ENCODE measurements at regions not wholly inside any gene's neighbourhood (a gene's known extent, or its start where the extent isn't known, plus 50 kb on each side); places are given as distances from the start of the nearest gene placed in this dataset.

- CTCF ChIA-PET: no interaction called here
- WGBS (ENCODE audit: insufficient coverage): 88% methylated on average over 2 of the region's 3 CpGs
- H3K27me3 ChIP-seq (replicated peaks in 2 of 5; ENCODE audit: control insufficient read depth in 4 of 5, insufficient read depth in 5 of 5, low read length in 4 of 5): no peaks in the 10 kb centered on the region
Measured at GRCh38 chr13:90551253-90551652, 796.2 kb upstream of the MIR17HG start.

DNA sequence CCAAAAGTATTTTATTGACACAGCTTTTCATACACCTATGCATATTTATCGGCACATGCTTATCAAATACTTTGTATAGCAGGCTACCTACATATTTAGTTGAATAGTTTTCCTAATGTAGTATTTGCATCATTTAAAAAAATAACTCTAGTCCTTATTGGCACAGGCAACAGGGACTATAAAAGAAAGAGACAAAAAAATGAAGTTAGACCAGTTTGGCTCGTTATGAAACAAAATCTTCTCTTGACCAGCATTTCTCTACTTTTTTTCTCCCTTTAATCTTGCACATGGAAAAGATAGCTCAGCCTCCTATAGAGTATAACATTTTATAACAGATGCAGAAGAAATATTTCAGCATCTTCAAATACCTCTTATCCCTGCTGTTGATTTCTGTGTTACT, 794.8 kb upstream of the MIR17HG start:
- whole genome bisulfite sequencing (ENCODE audit: insufficient coverage): 100% methylated on average over 1 of the region's 2 CpGs
- H3K4me1 ChIP-seq (ENCODE audit: control extremely low read depth in 1 of 4, control insufficient read depth in 4 of 4, insufficient read depth in 4 of 4, low read length in 3 of 4): no peaks in the 10 kb centered on the region
- H3K27me3 ChIP-seq (replicated peaks in 2 of 5; ENCODE audit: control insufficient read depth in 4 of 5, insufficient read depth in 5 of 5, low read length in 4 of 5): no peaks in the 10 kb centered on the region

More at GRCh38 chr13:90551253-90551652, 796.2 kb upstream of the MIR17HG start:
- POLR2A ChIA-PET: no interaction called here
- H3K4me1 ChIP-seq (ENCODE audit: control extremely low read depth in 1 of 4, control insufficient read depth in 4 of 4, insufficient read depth in 4 of 4, low read length in 3 of 4): no peaks in the 10 kb centered on the region
- DNase-seq: no peak
- H3K27ac ChIP-seq (ENCODE audit: insufficient read depth in 1 of 2, low read depth in 1 of 2, low read length in 2 of 2, poor library complexity in 1 of 2, severe bottlenecking in 2 of 2): no peak overlapping the region
- H3K36me3 ChIP-seq (ENCODE audit: control insufficient read depth in 4 of 4, insufficient read depth in 4 of 4, low read length in 3 of 4): no peaks in the 10 kb centered on the region
- H3K9me3 ChIP-seq (ENCODE audit: control extremely low read depth in 1 of 5, control insufficient read depth in 4 of 5, insufficient read depth in 2 of 5, low read depth in 1 of 5, low read length in 4 of 5): peaks cover 0 to 20% (median 4%) of the 10 kb centered on the region in 5 experiments
- no peak overlapping the region for H3K4me3 ChIP-seq (ENCODE audit: control insufficient read depth in 1 of 7, extremely low read depth in 1 of 7, insufficient read depth in 4 of 7, low read depth in 2 of 7, low read length in 6 of 7)

GRCh38 chr13:90553159-90553558, 794.3 kb upstream of the MIR17HG start:
- ChIA-PET CTCF (no interaction called here), POLR2A (no interaction called here)
- WGBS (ENCODE audit: insufficient coverage): 100% methylated on average over 2 of the region's 3 CpGs
- H3K36me3 ChIP-seq (ENCODE audit: control insufficient read depth in 4 of 4, insufficient read depth in 4 of 4, low read length in 3 of 4): no peaks in the 10 kb centered on the region
- peaks cover 0 to 4% (median 0%) of the 10 kb centered on the region in 5 experiments for H3K9me3 ChIP-seq (ENCODE audit: control extremely low read depth in 1 of 5, control insufficient read depth in 4 of 5, insufficient read depth in 2 of 5, low read depth in 1 of 5, low read length in 4 of 5)
- DNase-seq: no peak
- no peak overlapping the region for H3K27ac ChIP-seq (ENCODE audit: insufficient read depth in 1 of 2, low read depth in 1 of 2, low read length in 2 of 2, poor library complexity in 1 of 2, severe bottlenecking in 2 of 2)
- H3K27me3 ChIP-seq (replicated peaks in 2 of 5; ENCODE audit: control insufficient read depth in 4 of 5, insufficient read depth in 5 of 5, low read length in 4 of 5): no peaks in the 10 kb centered on the region
- no peaks in the 10 kb centered on the region for H3K4me1 ChIP-seq (ENCODE audit: control extremely low read depth in 1 of 4, control insufficient read depth in 4 of 4, insufficient read depth in 4 of 4, low read length in 3 of 4)
- H3K4me3 ChIP-seq (ENCODE audit: control insufficient read depth in 1 of 7, extremely low read depth in 1 of 7, insufficient read depth in 4 of 7, low read depth in 2 of 7, low read length in 6 of 7): no peak overlapping the region

More for the DNA sequence above, 794.8 kb upstream of the MIR17HG start:
- no peak for DNase-seq
- POLR2A ChIA-PET: no interaction called here
- no peak overlapping the region for H3K27ac ChIP-seq (ENCODE audit: insufficient read depth in 1 of 2, low read depth in 1 of 2, low read length in 2 of 2, poor library complexity in 1 of 2, severe bottlenecking in 2 of 2)
- H3K9me3 ChIP-seq (ENCODE audit: control extremely low read depth in 1 of 5, control insufficient read depth in 4 of 5, insufficient read depth in 2 of 5, low read depth in 1 of 5, low read length in 4 of 5): peaks cover 0 to 8% (median 0%) of the 10 kb centered on the region in 5 experiments
- H3K4me3 ChIP-seq (ENCODE audit: control insufficient read depth in 1 of 7, extremely low read depth in 1 of 7, insufficient read depth in 4 of 7, low read depth in 2 of 7, low read length in 6 of 7): no peak overlapping the region
- H3K36me3 ChIP-seq (ENCODE audit: control insufficient read depth in 4 of 4, insufficient read depth in 4 of 4, low read length in 3 of 4): no peaks in the 10 kb centered on the region
- CTCF ChIA-PET: no interaction called here

GRCh38 chr13:90557626-90558025, 789.9 kb upstream of the MIR17HG start:
- no peak overlapping the region for H3K4me3 ChIP-seq (ENCODE audit: control insufficient read depth in 1 of 7, extremely low read depth in 1 of 7, insufficient read depth in 4 of 7, low read depth in 2 of 7, low read length in 6 of 7)
- CTCF ChIA-PET: no interaction called here

GRCh38 chr13:90562443-90562842, 785.0 kb upstream of the MIR17HG start:
- Histone ChIP-seq H3K4me3 (ENCODE audit: control insufficient read depth in 1 of 7, extremely low read depth in 1 of 7, insufficient read depth in 4 of 7, low read depth in 2 of 7, low read length in 6 of 7) (no peak overlapping the region), H3K27ac (ENCODE audit: insufficient read depth in 1 of 2, low read depth in 1 of 2, low read length in 2 of 2, poor library complexity in 1 of 2, severe bottlenecking in 2 of 2) (no peak overlapping the region), H3K36me3 (ENCODE audit: control insufficient read depth in 4 of 4, insufficient read depth in 4 of 4, low read length in 3 of 4) (no peaks in the 10 kb centered on the region), H3K4me1 (ENCODE audit: control extremely low read depth in 1 of 4, control insufficient read depth in 4 of 4, insufficient read depth in 4 of 4, low read length in 3 of 4) (peaks cover 0 to 7% (median 0%) of the 10 kb centered on the region in 4 experiments), H3K9me3 (ENCODE audit: control extremely low read depth in 1 of 5, control insufficient read depth in 4 of 5, insufficient read depth in 2 of 5, low read depth in 1 of 5, low read length in 4 of 5) (no peaks in the 10 kb centered on the region), H3K27me3 (replicated peaks in 2 of 5; ENCODE audit: control insufficient read depth in 4 of 5, insufficient read depth in 5 of 5, low read length in 4 of 5) (no peaks in the 10 kb centered on the region)
- POLR2A ChIA-PET: no interaction called here
- DNase-seq: no peak
- CTCF ChIA-PET: no interaction called here
- WGBS (ENCODE audit: insufficient coverage): 100% methylated on average over 1 of the region's 1 CpG

More at GRCh38 chr13:90557626-90558025, 789.9 kb upstream of the MIR17HG start:
- H3K27me3 ChIP-seq (replicated peaks in 2 of 5; ENCODE audit: control insufficient read depth in 4 of 5, insufficient read depth in 5 of 5, low read length in 4 of 5): no peaks in the 10 kb centered on the region
- no peaks in the 10 kb centered on the region for H3K9me3 ChIP-seq (ENCODE audit: control extremely low read depth in 1 of 5, control insufficient read depth in 4 of 5, insufficient read depth in 2 of 5, low read depth in 1 of 5, low read length in 4 of 5)
- WGBS (ENCODE audit: insufficient coverage): no CpG with 5 or more reads among the region's 2 CpGs
- H3K4me1 ChIP-seq (ENCODE audit: control extremely low read depth in 1 of 4, control insufficient read depth in 4 of 4, insufficient read depth in 4 of 4, low read length in 3 of 4): no peaks in the 10 kb centered on the region
- DNase-seq: no peak
- no peak overlapping the region for H3K27ac ChIP-seq (ENCODE audit: insufficient read depth in 1 of 2, low read depth in 1 of 2, low read length in 2 of 2, poor library complexity in 1 of 2, severe bottlenecking in 2 of 2)
- POLR2A ChIA-PET: no interaction called here
- no peaks in the 10 kb centered on the region for H3K36me3 ChIP-seq (ENCODE audit: control insufficient read depth in 4 of 4, insufficient read depth in 4 of 4, low read length in 3 of 4)

- 99% methylated on average over 7 of the region's 7 CpGs for WGBS (ENCODE audit: insufficient coverage)
- Histone ChIP-seq H3K4me3 (ENCODE audit: control insufficient read depth in 1 of 7, extremely low read depth in 1 of 7, insufficient read depth in 4 of 7, low read depth in 2 of 7, low read length in 6 of 7) (no peak overlapping the region), H3K27ac (ENCODE audit: insufficient read depth in 1 of 2, low read depth in 1 of 2, low read length in 2 of 2, poor library complexity in 1 of 2, severe bottlenecking in 2 of 2) (no peak overlapping the region), H3K27me3 (replicated peaks in 2 of 5; ENCODE audit: control insufficient read depth in 4 of 5, insufficient read depth in 5 of 5, low read length in 4 of 5) (no peaks in the 10 kb centered on the region), H3K9me3 (ENCODE audit: control extremely low read depth in 1 of 5, control insufficient read depth in 4 of 5, insufficient read depth in 2 of 5, low read depth in 1 of 5, low read length in 4 of 5) (peaks cover 0 to 3% (median 0%) of the 10 kb centered on the region in 5 experiments), H3K36me3 (ENCODE audit: control insufficient read depth in 4 of 4, insufficient read depth in 4 of 4, low read length in 3 of 4) (no peaks in the 10 kb centered on the region), H3K4me1 (ENCODE audit: control extremely low read depth in 1 of 4, control insufficient read depth in 4 of 4, insufficient read depth in 4 of 4, low read length in 3 of 4) (peaks cover 0 to 7% (median 0%) of the 10 kb centered on the region in 4 experiments)
- ChIA-PET POLR2A (no interaction called here), CTCF (no interaction called here)
- DNase-seq: no peak
Measured at GRCh38 chr13:90564096-90564495, 783.4 kb upstream of the MIR17HG start.

DNA sequence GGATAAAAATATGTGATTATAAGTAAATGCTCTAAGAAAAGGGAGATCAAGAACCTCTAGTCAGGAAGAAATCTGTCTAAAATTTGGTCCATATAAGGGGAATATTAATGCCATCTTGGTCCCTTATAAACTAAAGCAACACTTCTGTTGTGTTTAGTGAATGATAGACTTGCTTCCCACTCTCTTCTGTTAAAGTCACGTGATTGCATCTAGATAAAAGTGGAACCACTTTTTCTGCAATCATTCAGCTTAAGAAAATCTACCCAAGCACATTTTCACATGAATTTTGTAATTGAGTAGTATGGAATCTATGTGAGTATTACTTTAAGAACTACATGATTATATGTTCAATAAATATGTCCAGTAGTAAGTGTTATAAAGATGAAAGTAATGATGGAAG, 782.9 kb upstream of the MIR17HG start:
- Histone ChIP-seq H3K27me3 (replicated peaks in 2 of 5; ENCODE audit: control insufficient read depth in 4 of 5, insufficient read depth in 5 of 5, low read length in 4 of 5) (no peaks in the 10 kb centered on the region), H3K4me1 (ENCODE audit: control extremely low read depth in 1 of 4, control insufficient read depth in 4 of 4, insufficient read depth in 4 of 4, low read length in 3 of 4) (peaks cover 0 to 7% (median 0%) of the 10 kb centered on the region in 4 experiments), H3K27ac (ENCODE audit: insufficient read depth in 1 of 2, low read depth in 1 of 2, low read length in 2 of 2, poor library complexity in 1 of 2, severe bottlenecking in 2 of 2) (no peak overlapping the region), H3K36me3 (ENCODE audit: control insufficient read depth in 4 of 4, insufficient read depth in 4 of 4, low read length in 3 of 4) (no peaks in the 10 kb centered on the region), H3K4me3 (ENCODE audit: control insufficient read depth in 1 of 7, extremely low read depth in 1 of 7, insufficient read depth in 4 of 7, low read depth in 2 of 7, low read length in 6 of 7) (no peak overlapping the region), H3K9me3 (ENCODE audit: control extremely low read depth in 1 of 5, control insufficient read depth in 4 of 5, insufficient read depth in 2 of 5, low read depth in 1 of 5, low read length in 4 of 5) (peaks cover 0 to 3% (median 2%) of the 10 kb centered on the region in 5 experiments)
- CTCF ChIA-PET: no interaction called here
- DNase-seq: no peak
- WGBS (ENCODE audit: insufficient coverage): no CpG with 5 or more reads among the region's 1 CpG
- POLR2A ChIA-PET: no interaction called here
